GM23338 (cell line): ENCODE measurements at regions not wholly inside any gene's neighbourhood (a gene's known extent, or its start where the extent isn't known, plus 50 kb on each side); places are given as distances from the start of the nearest gene placed in this dataset.

ENCODE experiments used
- ATAC-seq: fragments of 200-7000 bp; cut with Tn5 transposase; 3 replicates; pipeline ENCODE4 v1.9.1; 2020
- DNase-seq: peaks from one replicate; pipeline ENCODE4 v3.0.0-alpha.2; 2015; ENCODE audit warnings: low spot score
- H2AFZ ChIP-seq: fragments of 200-600 bp; sonication (generic); 2 replicates; pipeline ENCODE4 v1.8.0; 2016; ENCODE audit warnings: antibody characterized with exemption, mild to moderate bottlenecking, moderate library complexity
- H3F3A ChIP-seq: fragments of 200-600 bp; sonication (generic); replicated peaks from 2 replicates; pipeline ENCODE4 v1.8.0; 2017; ENCODE audit warnings: antibody characterized with exemption, mixed run types, low read depth
- H3K27ac ChIP-seq: fragments of 200-600 bp; sonication (generic); 2 replicates; pipeline ENCODE4 v1.6.1; 2016; ENCODE audit warnings: low read depth
- H3K27me3 ChIP-seq: fragments of 200-600 bp; sonication (generic); 2 replicates; pipeline ENCODE4 v1.8.0; 2016; ENCODE audit warnings: mild to moderate bottlenecking, mixed run types, moderate library complexity; ENCODE audit not compliant: insufficient read depth
- H3K36me3 ChIP-seq: fragments of 200-600 bp; sonication (generic); 2 replicates; pipeline ENCODE4 v1.8.0; 2016; ENCODE audit warnings: mild to moderate bottlenecking; ENCODE audit not compliant: insufficient read depth
- H3K4me1 ChIP-seq: fragments of 200-600 bp; sonication (generic); 2 replicates; pipeline ENCODE4 v1.8.0; 2016; ENCODE audit warnings: mild to moderate bottlenecking, moderate library complexity; ENCODE audit not compliant: insufficient read depth
- H3K4me2 ChIP-seq: fragments of 200-600 bp; sonication (generic); 2 replicates; pipeline ENCODE4 v1.7.1; 2017; ENCODE audit warnings: mixed run types
- H3K4me3 ChIP-seq: fragments of 200-600 bp; sonication (generic); 2 replicates; pipeline ENCODE4 v1.6.1; 2016; ENCODE audit warnings: mixed run types
- H3K79me2 ChIP-seq: fragments of 200-600 bp; sonication (generic); replicated peaks from 2 replicates; pipeline ENCODE4 v1.8.0; 2017; ENCODE audit warnings: mild to moderate bottlenecking; ENCODE audit not compliant: insufficient read depth
- H3K9me2 ChIP-seq: fragments of 200-600 bp; sonication (generic); 2 replicates; pipeline ENCODE4 v1.8.0; 2017; ENCODE audit not compliant: insufficient read depth
- H4K20me1 ChIP-seq: fragments of 200-600 bp; sonication (generic); replicated peaks from 2 replicates; pipeline ENCODE4 v1.8.0; 2017; ENCODE audit warnings: mild to moderate bottlenecking; ENCODE audit not compliant: insufficient read depth
- H3K27ac Mint-ChIP-seq: 2 replicates; pipeline ENCODE4 v1.8.0; 2020; ENCODE audit warnings: inconsistent platforms, mild to moderate bottlenecking, moderate library complexity, mixed read lengths
- H3K27me3 Mint-ChIP-seq: 3 replicates; pipeline ENCODE4 v1.8.0; 2022; ENCODE audit warnings: low read depth, mild to moderate bottlenecking, moderate library complexity, mixed read lengths, inconsistent platforms; ENCODE audit not compliant: insufficient read depth, poor library complexity
- H3K36me3 Mint-ChIP-seq: 3 replicates; pipeline ENCODE4 v1.8.0; 2021; ENCODE audit warnings: low read depth, mild to moderate bottlenecking, inconsistent platforms, moderate library complexity, mixed read lengths
- H3K4me1 Mint-ChIP-seq: 3 replicates; pipeline ENCODE4 v1.8.0; 2020; ENCODE audit warnings: mild to moderate bottlenecking, inconsistent platforms, mixed read lengths
- H3K4me3 Mint-ChIP-seq: 3 replicates; pipeline ENCODE4 v1.8.0; 2021; ENCODE audit warnings: moderate library complexity, mild to moderate bottlenecking, inconsistent platforms, mixed read lengths
- H3K9me3 Mint-ChIP-seq: 3 replicates; pipeline ENCODE4 v1.8.0; 2020; ENCODE audit warnings: moderate library complexity, mild to moderate bottlenecking, inconsistent platforms, mixed read lengths
- CREB1 ChIP-seq: fragments of 250-450 bp; sonication (Bioruptor Pico); IDR thresholded peaks from 2 replicates; pipeline ENCODE4 v1.5.0; 2020; ENCODE audit warnings: low read depth, mild to moderate bottlenecking, moderate library complexity
- CTCF ChIP-seq, 2 experiments: fragments of 200-600 bp in 1 of 2; sonication (generic) in 1 of 2; conservative IDR thresholded peaks; 2 replicates each; pipeline versions ENCODE4 v1.5.1 to v1.6.1; 2016 to 2017; ENCODE audit warnings: antibody characterized with exemption in 2 of 2, low read depth in 2 of 2, mild to moderate bottlenecking in 2 of 2, moderate library complexity in 1 of 2
- EZH2 ChIP-seq: fragments of 200-600 bp; sonication (generic); IDR thresholded peaks from one replicate; pipeline ENCODE4 v1.8.0; 2017; ENCODE audit warnings: antibody characterized with exemption, mild to moderate bottlenecking, low read depth; ENCODE audit not compliant: unreplicated experiment
- EZH2phosphoT487 ChIP-seq: fragments of 200-600 bp; sonication (generic); IDR thresholded peaks from one replicate; pipeline ENCODE4 v1.8.1; 2018; ENCODE audit warnings: antibody characterized with exemption; ENCODE audit not compliant: unreplicated experiment
- JUNB ChIP-seq: IDR thresholded peaks from one replicate; pipeline ENCODE4 v1.6.1; 2016; ENCODE audit warnings: antibody characterized with exemption; ENCODE audit not compliant: unreplicated experiment
- NANOG ChIP-seq: IDR thresholded peaks from 2 replicates; pipeline ENCODE4 v1.6.1; 2016; ENCODE audit warnings: antibody characterized with exemption, borderline replicate concordance
- POLR2AphosphoS5 ChIP-seq: IDR thresholded peaks from 2 replicates; pipeline ENCODE4 v1.6.1; 2016; ENCODE audit warnings: antibody characterized with exemption, low read depth
- REST ChIP-seq: IDR thresholded peaks from one replicate; pipeline ENCODE4 v1.6.1; 2018; ENCODE audit warnings: antibody characterized with exemption; ENCODE audit not compliant: unreplicated experiment
- STAT1 ChIP-seq: IDR thresholded peaks from one replicate; pipeline ENCODE4 v1.6.1; 2016; ENCODE audit warnings: antibody characterized with exemption; ENCODE audit not compliant: unreplicated experiment
- ZNF114 ChIP-seq: fragments of 250-450 bp; sonication (Bioruptor Pico); IDR thresholded peaks from 2 replicates; pipeline ENCODE4 v1.5.0; 2020; ENCODE audit warnings: mild to moderate bottlenecking, moderate library complexity
- ZNF331 ChIP-seq: fragments of 250-450 bp; sonication (Bioruptor Pico); IDR thresholded peaks from 2 replicates; pipeline ENCODE4 v1.5.0; 2020; ENCODE audit warnings: low read depth, mild to moderate bottlenecking, moderate library complexity
- ZNF462 ChIP-seq: fragments of 250-450 bp; sonication (Bioruptor Pico); IDR thresholded peaks from 2 replicates; pipeline ENCODE4 v1.5.0; 2020; ENCODE audit warnings: mild to moderate bottlenecking, moderate library complexity
- TF ChIP-seq, protein P1 (sequence below): IDR thresholded peaks from 2 replicates; pipeline ENCODE4 v1.6.1; 2016; ENCODE audit warnings: antibody characterized with exemption

GRCh38 chr17:6204203-6204722, 134.1 kb downstream of the WSCD1 start:
- no peaks in the 10 kb centered on the region for H4K20me1 ChIP-seq
- H3K4me3 Mint-ChIP-seq, result no peak overlapping the region
- peaks cover 2% of the 10 kb centered on the region for H3K27me3 Mint-ChIP-seq
- H3K4me3 ChIP-seq, result no peak overlapping the region
- no peaks in the 10 kb centered on the region for H3K9me3 Mint-ChIP-seq
- no peaks in the 10 kb centered on the region for H3K36me3 Mint-ChIP-seq
- no peaks in the 10 kb centered on the region for H3K36me3 ChIP-seq
- H3K27ac Mint-ChIP-seq, result no peak overlapping the region
- H3K27me3 ChIP-seq, result no peaks in the 10 kb centered on the region
- no peak overlapping the region for H2AFZ ChIP-seq
- no peaks in the 10 kb centered on the region for H3F3A ChIP-seq
- H3K4me1 ChIP-seq, result no peaks in the 10 kb centered on the region
- H3K27ac ChIP-seq, result no peak overlapping the region
- no peaks in the 10 kb centered on the region for H3K79me2 ChIP-seq
- H3K4me2 ChIP-seq, result no peak overlapping the region
- TF ChIP-seq NANOG (no peak), ZNF331 (CRISPR knock-in tag) (no peak), ZNF114 (no peak), ZNF462 (CRISPR knock-in tag) (no peak), EZH2 (no peak), POLR2AphosphoS5 (no peak), JUNB (no peak), CTCF (conservative IDR thresholded peaks at IDR 0.05; ENCODE audit: low read depth in 2 of 2) (no peak), STAT1 (no peak), EZH2phosphoT487 (no peak), REST (no peak), CREB1 (CRISPR knock-in tag) (no peak)
- TF ChIP-seq, protein P1, sequence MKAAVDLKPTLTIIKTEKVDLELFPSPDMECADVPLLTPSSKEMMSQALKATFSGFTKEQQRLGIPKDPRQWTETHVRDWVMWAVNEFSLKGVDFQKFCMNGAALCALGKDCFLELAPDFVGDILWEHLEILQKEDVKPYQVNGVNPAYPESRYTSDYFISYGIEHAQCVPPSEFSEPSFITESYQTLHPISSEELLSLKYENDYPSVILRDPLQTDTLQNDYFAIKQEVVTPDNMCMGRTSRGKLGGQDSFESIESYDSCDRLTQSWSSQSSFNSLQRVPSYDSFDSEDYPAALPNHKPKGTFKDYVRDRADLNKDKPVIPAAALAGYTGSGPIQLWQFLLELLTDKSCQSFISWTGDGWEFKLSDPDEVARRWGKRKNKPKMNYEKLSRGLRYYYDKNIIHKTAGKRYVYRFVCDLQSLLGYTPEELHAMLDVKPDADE, result no peak
- no peaks in the 10 kb centered on the region; the same call in 1 of the 2 replicates for H3K9me2 ChIP-seq
- H3K4me1 Mint-ChIP-seq, result no peaks in the 10 kb centered on the region
- ATAC-seq, result no peak
- no peak for DNase-seq
